Cardiac fibroblast (primary cell): ENCODE measurements at regions not wholly inside any gene's neighbourhood (a gene's known extent, or its start where the extent isn't known, plus 50 kb on each side); places are given as distances from the start of the nearest gene placed in this dataset.

ENCODE experiments used
- DNase-seq, 2 donors: peaks; one replicate each; pipeline versions ENCODE4 v3.0.0 to v3.0.0-alpha.2; 2010; ENCODE audit warnings: low read depth in 2 of 2
- H3K4me3 ChIP-seq, 2 donors: replicated peaks in 1 of 2; 1 replicate in 1 of 2; 2 replicates in 1 of 2; pipeline ENCODE4 v1.5.1; 2011; ENCODE audit warnings: low read depth in 2 of 2, low read length in 2 of 2, mild to moderate bottlenecking in 2 of 2, moderate library complexity in 1 of 2
- CTCF ChIP-seq: IDR thresholded peaks from one replicate; pipeline ENCODE4 v1.5.1; 2011; ENCODE audit warnings: low read depth, mild to moderate bottlenecking, low read length, inconsistent platforms

GRCh38 chr6:166677941-166678340, 50.9 kb upstream of the RPS6KA2 start:
- no peak overlapping the region for H3K4me3 ChIP-seq
- no peak for DNase-seq
- no peak for TF ChIP-seq CTCF
